Parathyroid adenoma (tissue), 2 donors: ENCODE measurements at regions not wholly inside any gene's neighbourhood (a gene's known extent, or its start where the extent isn't known, plus 50 kb on each side); places are given as distances from the start of the nearest gene placed in this dataset.

Experiments
- H2AFZ ChIP-seq: fragments of 300-600 bp; sonication (generic); one replicate; pipeline ENCODE4 v1.7.0; 2017; ENCODE audit warnings: antibody characterized with exemption, mild to moderate bottlenecking
- H3K27ac ChIP-seq: fragments of 300-600 bp; sonication (generic); one replicate; pipeline ENCODE4 v1.7.0; 2017
- H3K27me3 ChIP-seq: fragments of 300-600 bp; sonication (generic); one replicate; pipeline ENCODE4 v1.7.0; 2017; ENCODE audit warnings: low read length; ENCODE audit not compliant: control insufficient read depth, insufficient read depth
- H3K36me3 ChIP-seq: fragments of 300-600 bp; sonication (generic); one replicate; pipeline ENCODE4 v1.7.0; 2017; ENCODE audit warnings: low read length; ENCODE audit not compliant: control insufficient read depth, insufficient read depth
- H3K4me1 ChIP-seq: fragments of 300-600 bp; sonication (generic); one replicate; pipeline ENCODE4 v1.7.0; 2017; ENCODE audit warnings: control low read depth
- H3K4me2 ChIP-seq: fragments of 300-600 bp; sonication (generic); one replicate; pipeline ENCODE4 v1.7.0; 2017; ENCODE audit warnings: low read length
- H3K4me3 ChIP-seq: fragments of 300-600 bp; sonication (generic); one replicate; pipeline ENCODE4 v1.7.0; 2017; ENCODE audit warnings: low read depth, low read length
- H3K79me2 ChIP-seq: fragments of 300-600 bp; sonication (generic); one replicate; pipeline ENCODE4 v1.7.0; 2017; ENCODE audit warnings: control low read depth
- H3K9ac ChIP-seq: fragments of 300-600 bp; sonication (generic); one replicate; pipeline ENCODE4 v1.7.0; 2017; ENCODE audit warnings: mild to moderate bottlenecking
- H3K9me3 ChIP-seq: fragments of 300-600 bp; sonication (generic); one replicate; pipeline ENCODE4 v1.7.0; 2017; ENCODE audit warnings: low read length; ENCODE audit not compliant: control insufficient read depth
- TF ChIP-seq, protein P1 (sequence below): fragments of 300-600 bp; sonication (generic); IDR thresholded peaks from one replicate; pipeline ENCODE4 v1.7.0; 2017; ENCODE audit warnings: antibody characterized with exemption, mild to moderate bottlenecking
- donor health status: primary hyperparathyroidism.

DNA sequence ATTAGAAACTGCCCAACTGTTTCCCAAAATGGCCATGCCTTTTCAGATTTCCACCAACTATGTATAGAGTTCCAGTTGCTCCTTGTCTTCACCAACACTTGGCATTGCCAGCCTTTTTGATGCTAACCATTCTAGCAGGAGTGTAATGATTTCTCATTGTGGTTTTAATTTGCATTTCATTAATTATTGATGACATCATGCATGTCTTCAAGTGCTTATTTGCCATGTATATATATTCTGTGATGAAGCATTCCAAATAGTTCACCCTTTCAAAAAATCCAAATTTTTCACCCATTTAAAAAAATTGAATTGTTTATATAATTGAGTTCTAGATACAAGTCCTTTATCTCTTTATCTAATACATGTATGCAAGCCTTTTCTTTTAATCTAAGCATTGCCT is 245.9 kb upstream of the TNRC6C start:
- TF ChIP-seq, protein P1, sequence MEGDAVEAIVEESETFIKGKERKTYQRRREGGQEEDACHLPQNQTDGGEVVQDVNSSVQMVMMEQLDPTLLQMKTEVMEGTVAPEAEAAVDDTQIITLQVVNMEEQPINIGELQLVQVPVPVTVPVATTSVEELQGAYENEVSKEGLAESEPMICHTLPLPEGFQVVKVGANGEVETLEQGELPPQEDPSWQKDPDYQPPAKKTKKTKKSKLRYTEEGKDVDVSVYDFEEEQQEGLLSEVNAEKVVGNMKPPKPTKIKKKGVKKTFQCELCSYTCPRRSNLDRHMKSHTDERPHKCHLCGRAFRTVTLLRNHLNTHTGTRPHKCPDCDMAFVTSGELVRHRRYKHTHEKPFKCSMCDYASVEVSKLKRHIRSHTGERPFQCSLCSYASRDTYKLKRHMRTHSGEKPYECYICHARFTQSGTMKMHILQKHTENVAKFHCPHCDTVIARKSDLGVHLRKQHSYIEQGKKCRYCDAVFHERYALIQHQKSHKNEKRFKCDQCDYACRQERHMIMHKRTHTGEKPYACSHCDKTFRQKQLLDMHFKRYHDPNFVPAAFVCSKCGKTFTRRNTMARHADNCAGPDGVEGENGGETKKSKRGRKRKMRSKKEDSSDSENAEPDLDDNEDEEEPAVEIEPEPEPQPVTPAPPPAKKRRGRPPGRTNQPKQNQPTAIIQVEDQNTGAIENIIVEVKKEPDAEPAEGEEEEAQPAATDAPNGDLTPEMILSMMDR: no peak
- Histone ChIP-seq H3K9me3 (peaks cover 2% of the 10 kb centered on the region), H3K9ac (no peak overlapping the region), H3K4me3 (no peak overlapping the region), H3K79me2 (no peaks in the 10 kb centered on the region), H3K4me2 (no peak overlapping the region), H3K27ac (no peak overlapping the region), H3K4me1 (no peaks in the 10 kb centered on the region), H3K27me3 (no peaks in the 10 kb centered on the region), H3K36me3 (no peaks in the 10 kb centered on the region), H2AFZ (no peak overlapping the region)

DNA sequence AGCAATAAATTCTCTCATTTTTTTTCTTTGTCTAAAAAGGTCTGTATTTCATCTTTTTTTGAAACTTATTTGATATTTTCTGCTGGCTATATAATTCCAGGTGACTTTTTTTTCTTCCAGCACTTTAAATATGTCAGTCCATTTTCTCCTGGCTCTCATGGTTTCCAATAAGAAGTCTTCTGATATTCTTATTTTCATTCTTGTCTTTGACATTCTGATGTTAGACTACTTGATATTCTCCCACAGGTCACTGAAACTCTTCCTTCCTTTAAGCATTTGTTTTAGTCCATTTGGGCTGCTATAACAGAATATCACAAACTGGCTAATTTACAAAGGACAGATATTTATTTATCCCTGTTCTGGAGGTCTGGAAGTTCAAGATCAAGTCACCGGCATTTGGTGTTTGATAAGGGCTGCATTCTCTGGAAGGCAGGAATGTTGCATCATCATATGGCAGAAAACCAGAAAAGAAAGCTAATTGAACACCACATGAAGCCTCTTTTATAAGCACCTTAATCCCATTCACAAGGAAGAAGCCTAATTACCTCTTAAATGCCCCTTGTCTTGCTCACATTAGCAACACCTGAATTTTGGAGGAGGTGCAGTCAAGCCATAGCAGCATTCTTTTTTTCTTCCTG is 242.1 kb upstream of the TNRC6C start:
- H2AFZ ChIP-seq: no peak overlapping the region
- TF ChIP-seq, protein P1: no peak
- H3K36me3 ChIP-seq: no peaks in the 10 kb centered on the region
- H3K79me2 ChIP-seq: no peaks in the 10 kb centered on the region
- H3K4me1 ChIP-seq: no peaks in the 10 kb centered on the region
- no peak overlapping the region for H3K9ac ChIP-seq
- H3K27me3 ChIP-seq: no peaks in the 10 kb centered on the region
- H3K4me3 ChIP-seq: no peak overlapping the region
- no peak overlapping the region for H3K4me2 ChIP-seq
- H3K27ac ChIP-seq: no peak overlapping the region
- peaks cover 2% of the 10 kb centered on the region for H3K9me3 ChIP-seq

DNA sequence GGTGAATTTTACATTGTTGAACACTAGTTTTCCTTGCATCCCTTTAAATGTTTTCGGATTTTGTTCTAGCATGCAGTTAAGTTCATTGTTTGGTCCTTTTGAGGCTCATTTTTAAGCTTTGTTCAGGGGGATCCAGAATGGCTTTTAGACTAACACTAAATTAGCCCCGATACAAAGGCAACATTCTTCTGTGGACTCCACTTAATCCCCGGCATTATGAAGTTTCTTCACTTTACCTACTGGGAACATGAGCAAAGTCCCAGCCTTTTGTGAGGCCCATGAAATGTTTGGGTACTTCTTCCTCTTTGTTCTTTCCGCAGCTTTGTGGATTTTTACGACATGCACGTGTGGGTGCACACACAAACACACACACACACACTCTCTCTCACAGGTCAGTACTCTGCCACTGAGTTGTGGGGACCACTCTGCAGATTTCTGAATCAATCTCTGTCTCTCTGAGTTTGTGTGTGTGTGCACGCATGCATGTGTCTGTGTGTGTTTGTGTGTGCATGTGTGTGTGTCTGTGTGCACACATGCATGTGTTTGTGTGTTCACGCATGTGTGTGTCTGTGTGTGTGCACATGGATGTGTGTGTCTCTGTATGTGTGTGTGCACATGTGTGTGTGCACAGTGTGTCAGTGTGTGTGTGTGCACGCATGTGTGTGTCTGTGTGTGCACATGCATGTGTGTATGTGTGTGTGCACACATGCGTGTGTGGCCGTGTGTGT is 240.4 kb upstream of the TNRC6C start:
- H3K4me1 ChIP-seq: no peaks in the 10 kb centered on the region
- H3K9me3 ChIP-seq: peaks cover under 1% of the 10 kb centered on the region
- H3K79me2 ChIP-seq: no peaks in the 10 kb centered on the region
- H3K27ac ChIP-seq: no peak overlapping the region
- H3K36me3 ChIP-seq: no peaks in the 10 kb centered on the region
- H3K9ac ChIP-seq: no peak overlapping the region
- no peak overlapping the region for H3K4me3 ChIP-seq
- no peak overlapping the region for H2AFZ ChIP-seq
- TF ChIP-seq, protein P1: no peak
- H3K4me2 ChIP-seq: no peak overlapping the region
- H3K27me3 ChIP-seq: no peaks in the 10 kb centered on the region

- Histone ChIP-seq H3K27ac (no peak overlapping the region), H3K4me1 (no peaks in the 10 kb centered on the region), H3K79me2 (no peaks in the 10 kb centered on the region), H3K36me3 (no peaks in the 10 kb centered on the region), H3K4me2 (no peak overlapping the region), H3K9me3 (no peaks in the 10 kb centered on the region), H3K4me3 (no peak overlapping the region), H2AFZ (no peak overlapping the region), H3K27me3 (no peaks in the 10 kb centered on the region), H3K9ac (no peak overlapping the region)
- TF ChIP-seq, protein P1: no peak
Observed at GRCh38 chr17:77718669-77718961, 239.9 kb upstream of the TNRC6C start.

- Histone ChIP-seq H3K27ac (no peak overlapping the region), H3K9me3 (no peaks in the 10 kb centered on the region), H3K79me2 (no peaks in the 10 kb centered on the region), H2AFZ (no peak overlapping the region), H3K4me3 (no peak overlapping the region), H3K4me2 (no peak overlapping the region), H3K9ac (no peak overlapping the region), H3K27me3 (no peaks in the 10 kb centered on the region), H3K36me3 (no peaks in the 10 kb centered on the region), H3K4me1 (no peaks in the 10 kb centered on the region)
- TF ChIP-seq, protein P1: no peak
Observed at GRCh38 chr17:77719806-77720205, 238.7 kb upstream of the TNRC6C start.
